DND-41 (cell line): ENCODE measurements at regions not wholly inside any gene's neighbourhood (a gene's known extent, or its start where the extent isn't known, plus 50 kb on each side); places are given as distances from the start of the nearest gene placed in this dataset.

ENCODE experiments used
- ATAC-seq: fragments of 200-7000 bp; cut with Tn5 transposase; 3 replicates; pipeline ENCODE4 v1.9.1; 2021; ENCODE audit warnings: low read depth; ENCODE audit not compliant: insufficient read depth
- DNase-seq: peaks from one replicate; pipeline ENCODE4 v3.0.0-alpha.2; 2020
- H2AFZ ChIP-seq: 2 replicates; pipeline ENCODE4 v1.6.0; 2012; ENCODE audit warnings: low read depth, low read length
- H3K27ac ChIP-seq: 2 replicates; pipeline ENCODE4 v1.5.1; 2012; ENCODE audit warnings: low read length, inconsistent platforms
- H3K27me3 ChIP-seq: fragments of 200-600 bp; sonication (generic); 2 replicates; pipeline ENCODE4 v1.6.0; 2012; ENCODE audit warnings: low read length, mild to moderate bottlenecking, inconsistent platforms; ENCODE audit not compliant: insufficient read depth, poor library complexity
- H3K36me3 ChIP-seq: 2 replicates; pipeline ENCODE4 v1.5.1; 2012; ENCODE audit warnings: low read length, inconsistent platforms; ENCODE audit not compliant: insufficient read depth
- H3K4me1 ChIP-seq: 2 replicates; pipeline ENCODE4 v1.5.1; 2012; ENCODE audit warnings: mild to moderate bottlenecking, low read length; ENCODE audit not compliant: insufficient read depth
- H3K4me2 ChIP-seq: 2 replicates; pipeline ENCODE4 v1.6.0; 2012; ENCODE audit warnings: mild to moderate bottlenecking, moderate library complexity, low read length, inconsistent platforms; ENCODE audit not compliant: insufficient read depth
- H3K4me3 ChIP-seq, 2 experiments: fragments of 200-600 bp in 1 of 2; shearing (Covaris generic) in 1 of 2; 2 replicates each; pipeline ENCODE4 v1.5.1; 2012 to 2016; ENCODE audit warnings: inconsistent platforms in 2 of 2, low read length in 2 of 2, mild to moderate bottlenecking in 2 of 2, low read depth in 1 of 2, moderate library complexity in 1 of 2
- H3K79me2 ChIP-seq: 2 replicates; pipeline ENCODE4 v1.6.0; 2012; ENCODE audit warnings: low read length, inconsistent platforms; ENCODE audit not compliant: insufficient read depth
- H3K9ac ChIP-seq: 2 replicates; pipeline ENCODE4 v1.6.0; 2012; ENCODE audit warnings: low read depth, mild to moderate bottlenecking, inconsistent platforms, low read length, moderate library complexity
- H3K9me3 ChIP-seq: 2 replicates; pipeline ENCODE4 v1.5.1; 2012; ENCODE audit warnings: low read length, moderate library complexity, mild to moderate bottlenecking, inconsistent platforms; ENCODE audit not compliant: insufficient read depth, severe bottlenecking
- H4K20me1 ChIP-seq: 2 replicates; pipeline ENCODE4 v1.6.0; 2012; ENCODE audit warnings: low read length; ENCODE audit not compliant: insufficient read depth
- CTCF ChIP-seq: IDR thresholded peaks from 2 replicates; pipeline ENCODE4 v1.5.1; 2012; ENCODE audit warnings: borderline replicate concordance, low read length, moderate library complexity, mild to moderate bottlenecking; ENCODE audit not compliant: poor library complexity, severe bottlenecking; ENCODE audit errors: extremely low read depth
- EZH2 ChIP-seq: IDR thresholded peaks from 3 replicates; pipeline ENCODE4 v1.6.1; 2012; ENCODE audit warnings: borderline replicate concordance, low read depth, mild to moderate bottlenecking, moderate library complexity, low read length, inconsistent platforms; ENCODE audit not compliant: severe bottlenecking

GRCh38 chr12:127964717-127965116 lies 302.3 kb upstream of the TMEM132C start:
- H2AFZ ChIP-seq, result no peak overlapping the region
- H3K9ac ChIP-seq, result no peak overlapping the region
- DNase-seq (no peak), ATAC-seq (no peak)
- H3K27ac ChIP-seq, result no peak overlapping the region
- H4K20me1 ChIP-seq, result no peaks in the 10 kb centered on the region
- no peak overlapping the region for H3K4me3 ChIP-seq
- H3K36me3 ChIP-seq, result no peaks in the 10 kb centered on the region
- H3K9me3 ChIP-seq, result no peaks in the 10 kb centered on the region
- no peaks in the 10 kb centered on the region for H3K4me1 ChIP-seq
- no peak overlapping the region for H3K4me2 ChIP-seq
- H3K27me3 ChIP-seq, result no peaks in the 10 kb centered on the region
- H3K79me2 ChIP-seq, result no peaks in the 10 kb centered on the region
- TF ChIP-seq EZH2 (no peak), CTCF (peak; percentile 4)

- Histone ChIP-seq H3K4me3 (no peak overlapping the region), H3K79me2 (no peaks in the 10 kb centered on the region), H3K4me1 (no peaks in the 10 kb centered on the region), H3K9me3 (no peaks in the 10 kb centered on the region), H3K27ac (no peak overlapping the region), H3K27me3 (no peaks in the 10 kb centered on the region), H3K36me3 (no peaks in the 10 kb centered on the region), H3K9ac (no peak overlapping the region), H3K4me2 (no peak overlapping the region), H4K20me1 (no peaks in the 10 kb centered on the region), H2AFZ (no peak overlapping the region)
- ATAC-seq (no peak), DNase-seq (no peak)
- no peak for TF ChIP-seq EZH2
- no peak for TF ChIP-seq CTCF
These were observed 300.6 kb upstream of the TMEM132C start for GRCh38 chr12:127966331-127966730.

GRCh38 chr12:127970491-127970890 lies 296.5 kb upstream of the TMEM132C start:
- Histone ChIP-seq H3K9ac (no peak overlapping the region), H2AFZ (no peak overlapping the region), H3K79me2 (no peaks in the 10 kb centered on the region), H4K20me1 (no peaks in the 10 kb centered on the region), H3K4me2 (no peak overlapping the region), H3K9me3 (no peaks in the 10 kb centered on the region), H3K4me1 (no peaks in the 10 kb centered on the region), H3K27ac (no peak overlapping the region), H3K27me3 (no peaks in the 10 kb centered on the region), H3K36me3 (no peaks in the 10 kb centered on the region), H3K4me3 (no peak overlapping the region)
- no peak for ATAC-seq
- no peak for DNase-seq
- no peak for TF ChIP-seq EZH2
- TF ChIP-seq CTCF, result no peak

- Histone ChIP-seq H3K27me3 (no peaks in the 10 kb centered on the region), H3K27ac (no peak overlapping the region), H3K36me3 (no peaks in the 10 kb centered on the region), H3K4me2 (no peak overlapping the region), H4K20me1 (no peaks in the 10 kb centered on the region), H3K9me3 (peaks cover 6% of the 10 kb centered on the region), H3K4me3 (no peak overlapping the region), H3K9ac (no peak overlapping the region), H3K4me1 (no peaks in the 10 kb centered on the region), H2AFZ (no peak overlapping the region), H3K79me2 (no peaks in the 10 kb centered on the region)
- no peak for DNase-seq
- no peak for TF ChIP-seq CTCF
- ATAC-seq, result no peak
These were observed 286.4 kb upstream of the TMEM132C start for GRCh38 chr12:127980585-127980984.
